CD4-positive, alpha-beta memory T cell (primary cell): ENCODE measurements at regions not wholly inside any gene's neighbourhood (a gene's known extent, or its start where the extent isn't known, plus 50 kb on each side); places are given as distances from the start of the nearest gene placed in this dataset.
A peak's percentile ranks its signal among the peaks of the same experiment; 100 is the strongest.

ENCODE experiments used
- CTCF ChIA-PET: fragments of 350-600 bp; sonication (Branson Sonifier 250); formaldehyde crosslinking; loops from one replicate; lab custom pipeline; 2021; ENCODE audit warnings: inconsistent platforms; ENCODE audit not compliant: partially characterized antibody; lab: Charles Lee
- POLR2A ChIA-PET: fragments of 350-600 bp; sonication (Branson Sonifier 250); formaldehyde crosslinking; loops from one replicate; lab custom pipeline; 2021; ENCODE audit not compliant: partially characterized antibody; lab: Charles Lee
- DNase-seq, 5 donors: peaks; one replicate each; pipeline versions ENCODE4 v3.0.0 to v3.0.0-alpha.2; 2020 to 2022; ENCODE audit warnings: mixed read lengths in 1 of 5
- H3K27ac ChIP-seq: one replicate; pipeline ENCODE4 v1.7.0; 2013; ENCODE audit warnings: low read depth, low read length
- H3K27me3 ChIP-seq: 2 replicates; pipeline ENCODE4 v1.7.0; 2013; ENCODE audit warnings: mild to moderate bottlenecking, low read length, moderate library complexity; ENCODE audit not compliant: insufficient read depth
- H3K36me3 ChIP-seq: 2 replicates; pipeline ENCODE4 v1.7.0; 2013; ENCODE audit warnings: mild to moderate bottlenecking, low read length, moderate library complexity; ENCODE audit not compliant: insufficient read depth
- H3K4me1 ChIP-seq: 2 replicates; pipeline ENCODE4 v1.7.0; 2013; ENCODE audit warnings: mild to moderate bottlenecking, low read length, moderate library complexity; ENCODE audit not compliant: insufficient read depth
- H3K4me3 ChIP-seq, 2 donors: one replicate each; pipeline ENCODE4 v1.7.0; 2013; ENCODE audit warnings: low read length in 2 of 2, mild to moderate bottlenecking in 1 of 2
- H3K9me3 ChIP-seq, 2 donors: one replicate each; pipeline ENCODE4 v1.7.0; 2013; ENCODE audit warnings: low read length in 2 of 2, control low read depth in 1 of 2; ENCODE audit not compliant: control insufficient read depth in 1 of 2
- H3K27ac Mint-ChIP-seq, 7 donors: one replicate each; pipeline ENCODE4 v1.8.0; 2020 to 2021; ENCODE audit warnings: mixed read lengths in 7 of 7, mild to moderate bottlenecking in 6 of 7, inconsistent platforms in 3 of 7, moderate library complexity in 3 of 7
- H3K27me3 Mint-ChIP-seq, 2 donors: one replicate each; pipeline ENCODE4 v1.8.0; 2020 to 2021; ENCODE audit warnings: mixed read lengths in 2 of 2
- H3K36me3 Mint-ChIP-seq, 2 donors: one replicate each; pipeline ENCODE4 v1.8.0; 2020 to 2021; ENCODE audit warnings: mixed read lengths in 2 of 2, inconsistent platforms in 1 of 2, mild to moderate bottlenecking in 1 of 2
- H3K4me1 Mint-ChIP-seq, 4 donors: one replicate each; pipeline ENCODE4 v1.8.0; 2020 to 2021; ENCODE audit warnings: mixed read lengths in 4 of 4, mild to moderate bottlenecking in 1 of 4
- H3K4me3 Mint-ChIP-seq, 8 donors: one replicate each; pipeline ENCODE4 v1.8.0; 2020 to 2021; ENCODE audit warnings: mixed read lengths in 8 of 8, mild to moderate bottlenecking in 7 of 8, moderate library complexity in 6 of 8, inconsistent platforms in 3 of 8
- H3K9me3 Mint-ChIP-seq, 8 donors: one replicate each; pipeline ENCODE4 v1.8.0; 2020 to 2021; ENCODE audit warnings: mixed read lengths in 8 of 8, mild to moderate bottlenecking in 5 of 8, inconsistent platforms in 3 of 8, moderate library complexity in 1 of 8
- intact Hi-C: fragments of 100-400 bp; cut with micrococcal nuclease; formaldehyde crosslinking; loops from one replicate; pipeline ENCODE4 v1.15.1; 2023

- peak overlapping the region in 1 of 8 donors; percentile 0 for H3K4me3 Mint-ChIP-seq
- no peak overlapping the region for H3K27ac ChIP-seq
- no peak overlapping the region for H3K4me3 ChIP-seq
- no peaks in the 10 kb centered on the region for H3K4me1 ChIP-seq
- ChIA-PET POLR2A (no interaction called here), CTCF (no interaction called here)
- H3K9me3 Mint-ChIP-seq, result peaks cover 0 to 1% (median 0%) of the 10 kb centered on the region in 8 donors
- H3K4me1 Mint-ChIP-seq, result no peaks in the 10 kb centered on the region
- DNase-seq, result no peak
- no peaks in the 10 kb centered on the region for H3K36me3 Mint-ChIP-seq
- intact Hi-C loops, result no loop called here
- H3K27ac Mint-ChIP-seq, result no peak overlapping the region
- H3K36me3 ChIP-seq, result no peaks in the 10 kb centered on the region
- H3K9me3 ChIP-seq, result no peaks in the 10 kb centered on the region
- peaks cover 14 to 17% of the 10 kb centered on the region in 2 donors for H3K27me3 Mint-ChIP-seq
- no peaks in the 10 kb centered on the region for H3K27me3 ChIP-seq
Measured at GRCh38 chr1:60913039-60913438, 169.3 kb upstream of the NFIA start.

DNA sequence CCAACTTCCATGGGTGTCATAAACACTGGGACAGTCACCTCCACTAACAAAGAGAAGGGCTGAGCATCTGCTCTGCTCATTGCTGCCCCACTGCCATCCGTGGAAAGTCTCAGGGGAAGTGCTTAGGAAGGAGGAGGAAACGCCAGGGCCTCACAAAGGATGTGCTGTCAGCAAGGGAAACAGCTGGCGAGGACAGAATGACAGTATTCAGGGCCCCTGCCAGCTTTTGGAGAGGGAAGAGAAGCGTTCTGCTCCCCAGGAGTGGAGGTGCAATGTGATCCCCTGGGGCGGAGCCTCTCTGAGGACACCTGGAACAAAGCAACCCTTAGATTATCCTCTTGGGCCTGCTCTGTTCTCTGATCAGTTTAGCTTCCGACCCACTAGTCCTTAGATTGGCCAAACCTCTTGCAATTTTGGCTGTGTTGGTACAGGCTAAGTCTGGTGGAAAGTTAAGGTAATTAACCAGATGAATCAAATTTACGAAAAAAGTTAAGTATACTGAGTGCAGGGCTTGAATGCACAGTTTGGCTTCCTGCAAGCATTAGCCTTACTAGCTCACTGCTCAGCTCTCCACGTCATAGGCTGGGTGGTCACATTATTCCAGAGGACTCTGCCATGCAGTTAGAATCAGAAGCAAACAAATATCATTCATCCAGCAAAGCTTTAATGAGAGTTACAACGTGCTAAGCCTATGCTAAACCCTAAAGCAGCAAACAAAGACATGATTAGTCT is 170.2 kb upstream of the NFIA start:
- ChIA-PET POLR2A (no interaction called here), CTCF (no interaction called here)
- Histone ChIP-seq H3K4me3 (no peak overlapping the region), H3K27me3 (no peaks in the 10 kb centered on the region), H3K9me3 (no peaks in the 10 kb centered on the region), H3K27ac (no peak overlapping the region), H3K36me3 (no peaks in the 10 kb centered on the region), H3K4me1 (no peaks in the 10 kb centered on the region)
- H3K27ac Mint-ChIP-seq, result no peak overlapping the region
- no peaks in the 10 kb centered on the region for H3K36me3 Mint-ChIP-seq
- peaks cover 12 to 17% of the 10 kb centered on the region in 2 donors for H3K27me3 Mint-ChIP-seq
- no peaks in the 10 kb centered on the region for H3K4me1 Mint-ChIP-seq
- peaks cover 0 to 1% (median 0%) of the 10 kb centered on the region in 8 donors for H3K9me3 Mint-ChIP-seq
- no peak overlapping the region for H3K4me3 Mint-ChIP-seq
- no peak for DNase-seq
- intact Hi-C loops, result no loop called here

DNA sequence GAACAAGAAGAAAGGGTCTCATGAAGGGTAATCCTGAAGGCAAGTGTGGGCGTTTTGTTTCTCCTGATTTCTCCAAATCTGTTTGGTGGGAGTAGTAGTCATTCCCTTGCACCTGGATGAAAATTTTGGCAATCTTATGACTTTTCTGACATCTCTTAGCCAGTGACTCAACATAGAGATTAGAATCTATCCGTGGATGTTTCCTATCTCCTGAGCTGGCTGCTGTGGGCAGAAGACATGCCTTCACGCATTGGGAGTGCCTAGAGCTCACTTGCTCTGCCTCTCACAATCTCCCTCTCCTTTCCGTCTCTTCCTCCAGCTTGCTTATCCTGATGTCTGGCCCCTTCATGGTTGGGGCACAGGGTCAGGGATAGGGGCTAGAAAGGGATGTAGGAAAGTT is 174.2 kb upstream of the NFIA start:
- Mint-ChIP-seq H3K36me3 (no peaks in the 10 kb centered on the region), H3K4me3 (no peak overlapping the region), H3K9me3 (peaks cover 0 to 2% (median 0%) of the 10 kb centered on the region in 8 donors), H3K4me1 (no peaks in the 10 kb centered on the region), H3K27me3 (peaks cover 0 to 7% of the 10 kb centered on the region in 2 donors), H3K27ac (no peak overlapping the region)
- no peaks in the 10 kb centered on the region for H3K27me3 ChIP-seq
- H3K27ac ChIP-seq, result no peak overlapping the region
- H3K4me3 ChIP-seq, result no peak overlapping the region
- ChIA-PET POLR2A (no interaction called here), CTCF (no interaction called here)
- DNase-seq, result no peak
- intact Hi-C loops, result no loop called here
- H3K4me1 ChIP-seq, result no peaks in the 10 kb centered on the region
- H3K9me3 ChIP-seq, result no peaks in the 10 kb centered on the region
- H3K36me3 ChIP-seq, result no peaks in the 10 kb centered on the region

GRCh38 chr1:60906526-60906925 is 175.8 kb upstream of the NFIA start:
- peaks cover 0 to 2% (median 0%) of the 10 kb centered on the region in 8 donors for H3K9me3 Mint-ChIP-seq

GRCh38 chr1:60906039-60906438 is 176.3 kb upstream of the NFIA start:
- POLR2A ChIA-PET, result no interaction called here
- H3K36me3 Mint-ChIP-seq, result no peaks in the 10 kb centered on the region
- no peaks in the 10 kb centered on the region for H3K4me1 ChIP-seq
- no peak overlapping the region for H3K4me3 ChIP-seq
- no peaks in the 10 kb centered on the region for H3K4me1 Mint-ChIP-seq
- no peaks in the 10 kb centered on the region for H3K27me3 ChIP-seq
- peaks cover 0 to 2% of the 10 kb centered on the region in 2 donors for H3K27me3 Mint-ChIP-seq
- intact Hi-C loops, result no loop called here
- peaks cover 0 to 2% (median 0%) of the 10 kb centered on the region in 8 donors for H3K9me3 Mint-ChIP-seq
- H3K4me3 Mint-ChIP-seq, result no peak overlapping the region
- H3K9me3 ChIP-seq, result no peaks in the 10 kb centered on the region
- no peak overlapping the region for H3K27ac ChIP-seq
- no peak for DNase-seq
- H3K36me3 ChIP-seq, result no peaks in the 10 kb centered on the region
- H3K27ac Mint-ChIP-seq, result no peak overlapping the region
- CTCF ChIA-PET, result no interaction called here

More at GRCh38 chr1:60906526-60906925, 175.8 kb upstream of the NFIA start:
- Mint-ChIP-seq H3K36me3 (no peaks in the 10 kb centered on the region), H3K27me3 (peaks cover 0 to under 1% of the 10 kb centered on the region in 2 donors), H3K4me1 (no peaks in the 10 kb centered on the region), H3K4me3 (no peak overlapping the region), H3K27ac (peak overlapping the region in 1 of 7 donors; percentile 55)
- H3K9me3 ChIP-seq, result no peaks in the 10 kb centered on the region
- H3K4me1 ChIP-seq, result no peaks in the 10 kb centered on the region
- DNase-seq, result no peak
- ChIA-PET CTCF (no interaction called here), POLR2A (no interaction called here)
- no peaks in the 10 kb centered on the region for H3K36me3 ChIP-seq
- intact Hi-C loops, result no loop called here
- H3K27ac ChIP-seq, result no peak overlapping the region
- H3K27me3 ChIP-seq, result no peaks in the 10 kb centered on the region
- H3K4me3 ChIP-seq, result no peak overlapping the region

DNA sequence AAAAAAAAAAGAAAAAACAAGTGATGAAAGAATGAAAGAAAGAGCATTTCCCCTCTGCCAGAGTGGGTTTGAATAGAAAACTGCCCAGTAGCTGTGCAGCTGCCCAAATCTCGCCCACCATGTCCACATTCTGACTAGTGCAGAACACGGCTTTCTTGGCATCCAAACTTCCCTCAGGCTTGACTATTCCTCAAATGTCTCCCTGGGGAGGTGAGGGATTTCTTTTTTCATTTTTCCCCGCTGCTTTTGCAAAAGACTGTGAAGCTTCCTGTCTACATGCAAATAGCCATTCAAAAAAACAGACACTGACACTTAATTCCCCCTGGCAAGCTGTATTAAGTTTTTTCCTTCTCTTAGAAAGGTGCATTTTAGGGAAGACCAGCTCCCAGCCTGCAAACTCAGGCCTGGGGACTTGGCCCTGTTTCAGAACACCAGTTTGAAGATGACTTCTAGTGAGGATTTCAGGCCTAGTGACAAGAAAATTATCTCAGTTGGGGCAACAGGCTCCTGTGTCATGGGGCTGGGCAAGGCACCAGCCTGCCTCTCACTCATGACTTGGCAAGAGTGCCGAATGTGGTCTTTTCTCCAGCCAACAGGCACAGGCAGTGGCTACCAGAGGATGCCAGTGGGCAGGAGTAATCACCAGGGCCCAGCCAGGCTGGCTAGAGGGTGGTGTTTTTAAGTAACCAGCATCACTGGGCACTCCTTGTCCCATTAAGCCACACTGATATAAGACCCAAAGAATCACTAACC is 178.1 kb upstream of the NFIA start:
- Mint-ChIP-seq H3K9me3 (peaks cover 0 to 2% (median 0%) of the 10 kb centered on the region in 8 donors), H3K27me3 (peaks cover 0 to 2% of the 10 kb centered on the region in 2 donors), H3K36me3 (no peaks in the 10 kb centered on the region), H3K4me3 (no peak overlapping the region), H3K27ac (no peak overlapping the region), H3K4me1 (no peaks in the 10 kb centered on the region)
- Histone ChIP-seq H3K9me3 (no peaks in the 10 kb centered on the region), H3K27me3 (no peaks in the 10 kb centered on the region), H3K4me1 (no peaks in the 10 kb centered on the region), H3K27ac (no peak overlapping the region), H3K36me3 (no peaks in the 10 kb centered on the region), H3K4me3 (no peak overlapping the region)
- ChIA-PET POLR2A (no interaction called here), CTCF (no interaction called here)
- intact Hi-C loops, result no loop called here
- no peak for DNase-seq

DNA sequence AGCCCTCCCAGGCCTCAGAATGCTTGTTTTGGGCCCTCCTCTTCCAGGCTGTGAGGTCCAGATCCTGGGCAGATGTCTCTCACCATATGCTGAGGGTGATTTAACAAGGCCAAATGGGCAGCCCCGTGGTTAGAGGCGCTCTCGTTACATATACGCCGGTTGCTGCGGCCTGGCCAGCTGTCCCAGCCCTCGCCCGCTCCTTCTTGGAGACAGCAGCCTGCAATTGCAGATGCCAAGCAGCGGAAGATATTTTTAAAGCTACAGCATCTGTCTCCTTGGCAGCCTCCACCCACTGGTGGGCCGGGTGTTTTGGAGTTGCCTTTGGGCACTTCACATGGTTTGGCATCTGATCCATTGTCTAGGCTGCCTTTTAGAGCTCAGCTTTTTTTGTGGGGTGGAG is 178.8 kb upstream of the NFIA start:
- Histone ChIP-seq H3K27ac (no peak overlapping the region), H3K36me3 (no peaks in the 10 kb centered on the region), H3K4me1 (no peaks in the 10 kb centered on the region), H3K9me3 (no peaks in the 10 kb centered on the region), H3K27me3 (no peaks in the 10 kb centered on the region), H3K4me3 (no peak overlapping the region)
- Mint-ChIP-seq H3K27ac (no peak overlapping the region), H3K27me3 (peaks cover 0 to 2% of the 10 kb centered on the region in 2 donors), H3K4me3 (no peak overlapping the region), H3K9me3 (peaks cover 0 to 2% (median 0%) of the 10 kb centered on the region in 8 donors), H3K4me1 (no peaks in the 10 kb centered on the region), H3K36me3 (no peaks in the 10 kb centered on the region)
- no peak for DNase-seq
- ChIA-PET CTCF (no interaction called here), POLR2A (no interaction called here)
- intact Hi-C loops, result no loop called here
